Hepatocyte (in vitro differentiated cells): ENCODE measurements at regions not wholly inside any gene's neighbourhood (a gene's known extent, or its start where the extent isn't known, plus 50 kb on each side); places are given as distances from the start of the nearest gene placed in this dataset.

Experiments
- DNase-seq: peaks from one replicate; pipeline ENCODE4 v3.0.0-alpha.2; 2016; ENCODE audit warnings: low spot score
- H2AFZ ChIP-seq: fragments of 200-600 bp; sonication (generic); 2 replicates; pipeline ENCODE4 v1.6.0; 2016; ENCODE audit warnings: antibody characterized with exemption, mild to moderate bottlenecking
- H3K27ac ChIP-seq: fragments of 200-600 bp; sonication (generic); 2 replicates; pipeline ENCODE4 v1.5.1; 2016; ENCODE audit warnings: mild to moderate bottlenecking
- H3K27me3 ChIP-seq: fragments of 200-600 bp; sonication (generic); 2 replicates; pipeline ENCODE4 v1.6.1; 2016
- H3K36me3 ChIP-seq: fragments of 200-600 bp; sonication (generic); replicated peaks from 2 replicates; pipeline ENCODE4 v1.5.1; 2016; ENCODE audit warnings: low read depth; ENCODE audit not compliant: insufficient read depth
- H3K4me1 ChIP-seq: fragments of 200-600 bp; sonication (generic); 2 replicates; pipeline ENCODE4 v1.5.1; 2016; ENCODE audit warnings: mild to moderate bottlenecking, moderate library complexity; ENCODE audit not compliant: insufficient read depth
- H3K4me2 ChIP-seq: fragments of 200-600 bp; sonication (generic); 2 replicates; pipeline ENCODE4 v1.6.0; 2016
- H3K4me3 ChIP-seq: fragments of 200-600 bp; sonication (generic); 2 replicates; pipeline ENCODE4 v1.5.1; 2016; ENCODE audit warnings: mild to moderate bottlenecking
- H3K79me2 ChIP-seq: fragments of 200-600 bp; sonication (generic); 2 replicates; pipeline ENCODE4 v1.6.0; 2017; ENCODE audit warnings: mild to moderate bottlenecking
- H3K9me2 ChIP-seq: fragments of 200-600 bp; sonication (generic); replicated peaks from 2 replicates; pipeline ENCODE4 v1.6.0; 2017; ENCODE audit warnings: mild to moderate bottlenecking; ENCODE audit not compliant: insufficient read depth
- H3K9me3 ChIP-seq: fragments of 200-600 bp; sonication (generic); 2 replicates; pipeline ENCODE4 v1.5.1; 2016; ENCODE audit warnings: low read depth, mild to moderate bottlenecking
- H4K20me1 ChIP-seq: fragments of 200-600 bp; sonication (generic); 2 replicates; pipeline ENCODE4 v1.6.0; 2016; ENCODE audit warnings: mild to moderate bottlenecking; ENCODE audit not compliant: insufficient read depth, poor library complexity, severe bottlenecking
- CTCF ChIP-seq: fragments of 200-600 bp; sonication (generic); IDR thresholded peaks from 2 replicates; pipeline ENCODE4 v1.5.1; 2016; ENCODE audit warnings: antibody characterized with exemption, mild to moderate bottlenecking; ENCODE audit not compliant: poor library complexity
- EZH2 ChIP-seq: fragments of 200-600 bp; sonication (generic); IDR thresholded peaks from 2 replicates; pipeline ENCODE4 v1.6.1; 2016; ENCODE audit warnings: antibody characterized with exemption, mild to moderate bottlenecking, borderline replicate concordance
- EZH2phosphoT487 ChIP-seq: fragments of 200-600 bp; sonication (generic); IDR thresholded peaks from one replicate; pipeline ENCODE4 v1.6.1; 2018; ENCODE audit warnings: antibody characterized with exemption, mild to moderate bottlenecking, low read depth, moderate library complexity; ENCODE audit not compliant: unreplicated experiment, severe bottlenecking
- WGBS: methylation state at CpG from one replicate; pipeline ENCODE4 v1.1.6; 2016; ENCODE audit warnings: low lambda C conversion rate; ENCODE audit errors: missing lambda C conversion rate; 5-methylcytosine and 5-hydroxymethylcytosine counted together

GRCh38 chr6:8155259-8156012 lies 53.1 kb upstream of the EEF1E1 start:
- no peaks in the 10 kb centered on the region for H3K9me2 ChIP-seq
- 62% methylated on average over 2 of the region's 2 CpGs for WGBS
- H2AFZ ChIP-seq, result no peak overlapping the region
- TF ChIP-seq EZH2phosphoT487 (no peak), EZH2 (no peak), CTCF (no peak)
- peaks cover 6% of the 10 kb centered on the region for H3K4me1 ChIP-seq
- no peaks in the 10 kb centered on the region for H3K79me2 ChIP-seq
- H3K27me3 ChIP-seq, result no peaks in the 10 kb centered on the region
- DNase-seq, result no peak
- no peaks in the 10 kb centered on the region for H3K36me3 ChIP-seq
- H3K4me3 ChIP-seq, result no peak overlapping the region
- no peak overlapping the region for H3K27ac ChIP-seq
- H4K20me1 ChIP-seq, result no peaks in the 10 kb centered on the region
- H3K9me3 ChIP-seq, result no peaks in the 10 kb centered on the region
- no peak overlapping the region for H3K4me2 ChIP-seq
